Renal pelvis (tissue), 1 donor: ENCODE measurements at regions not wholly inside any gene's neighbourhood (a gene's known extent, or its start where the extent isn't known, plus 50 kb on each side); places are given as distances from the start of the nearest gene placed in this dataset.

Source experiments
- DNase-seq: peaks from one replicate; pipeline ENCODE4 v3.0.0-alpha.2; 2013

GRCh38 chr2:15863494-15864175, 76.7 kb upstream of the MYCN start:
- no peak for DNase-seq

- DNase-seq, result no peak
These were observed 76.1 kb upstream of the MYCN start for GRCh38 chr2:15864176-15864769.

GRCh38 chr2:15865923-15866322, 74.4 kb upstream of the MYCN start:
- DNase-seq, result no peak

GRCh38 chr2:15866563-15867193, 73.7 kb upstream of the MYCN start:
- DNase-seq, result no peak

GRCh38 chr2:15867194-15868171, 72.9 kb upstream of the MYCN start:
- DNase-seq, result no peak

GRCh38 chr2:15868186-15868585, 72.2 kb upstream of the MYCN start:
- no peak for DNase-seq

- no peak for DNase-seq
These were observed 71.6 kb upstream of the MYCN start for GRCh38 chr2:15868704-15869103.

GRCh38 chr2:15869396-15869795, 71.0 kb upstream of the MYCN start:
- no peak for DNase-seq

- DNase-seq, result no peak
These were observed 70.5 kb upstream of the MYCN start for GRCh38 chr2:15869871-15870270.

GRCh38 chr2:15870565-15870964, 69.8 kb upstream of the MYCN start:
- no peak for DNase-seq

- DNase-seq, result no peak
These were observed 69.0 kb upstream of the MYCN start for GRCh38 chr2:15871239-15871783.

- no peak for DNase-seq
These were observed 67.5 kb upstream of the MYCN start for GRCh38 chr2:15872854-15873253.

GRCh38 chr2:15874321-15874720, 66.0 kb upstream of the MYCN start:
- no peak for DNase-seq

- DNase-seq, result no peak
These were observed 65.2 kb upstream of the MYCN start for GRCh38 chr2:15874854-15875804.

- DNase-seq, result no peak
These were observed 64.2 kb upstream of the MYCN start for GRCh38 chr2:15875969-15876705.

GRCh38 chr2:15880226-15881119, 59.9 kb upstream of the MYCN start:
- DNase-seq, result no peak

GRCh38 chr2:15881120-15881433, 59.3 kb upstream of the MYCN start:
- no peak for DNase-seq

- no peak for DNase-seq
These were observed 58.7 kb upstream of the MYCN start for GRCh38 chr2:15881676-15882075.
